ENCODE measurements at regions not wholly inside any gene's neighbourhood (a gene's known extent, or its start where the extent isn't known, plus 50 kb on each side); places are given as distances from the start of the nearest gene placed in this dataset.

- H3K36me3 ChIP-seq: no peaks in the 10 kb centered on the region
- DNase-seq: no peak
- no peaks in the 10 kb centered on the region for H3K4me1 ChIP-seq
- no peak for ATAC-seq
- TF ChIP-seq POLR2A (IDR thresholded peaks at IDR 0.05) (no peak), CTCF (IDR thresholded peaks at IDR 0.05) (no peak)
- intact Hi-C loops (cut with DNase I): no loop called here
- H3K27ac ChIP-seq: no peak overlapping the region
- H3K27me3 ChIP-seq: no peaks in the 10 kb centered on the region
- 67% methylated on average over 7 of the region's 7 CpGs for WGBS (ENCODE audit: insufficient coverage, low coverage, low lambda C conversion rate, missing lambda C conversion rate)
- H3K9me3 ChIP-seq: no peaks in the 10 kb centered on the region
- H3K4me3 ChIP-seq: no peak overlapping the region
Measured at GRCh38 chr10:106254071-106254470, 910.4 kb downstream of the SORCS1 start.

GRCh38 chr10:106252541-106252940 lies 912.0 kb downstream of the SORCS1 start:
- no peak for DNase-seq
- TF ChIP-seq CTCF (IDR thresholded peaks at IDR 0.05): no peak
- Histone ChIP-seq H3K36me3 (no peaks in the 10 kb centered on the region), H3K9me3 (no peaks in the 10 kb centered on the region), H3K4me1 (no peaks in the 10 kb centered on the region), H3K27me3 (no peaks in the 10 kb centered on the region), H3K27ac (no peak overlapping the region), H3K4me3 (no peak overlapping the region)
- intact Hi-C loops (cut with DNase I): no loop called here
- no peak for ATAC-seq

GRCh38 chr10:106251573-106251972 lies 912.9 kb downstream of the SORCS1 start:
- 75% methylated on average over 1 of the region's 1 CpG for WGBS (ENCODE audit: insufficient coverage, low coverage, low lambda C conversion rate, missing lambda C conversion rate)
- Histone ChIP-seq H3K27ac (no peak overlapping the region), H3K4me1 (no peaks in the 10 kb centered on the region), H3K27me3 (no peaks in the 10 kb centered on the region), H3K36me3 (no peaks in the 10 kb centered on the region), H3K4me3 (no peak overlapping the region), H3K9me3 (no peaks in the 10 kb centered on the region)
- TF ChIP-seq POLR2A (IDR thresholded peaks at IDR 0.05) (no peak), CTCF (IDR thresholded peaks at IDR 0.05) (no peak)
- DNase-seq (no peak), ATAC-seq (no peak)
- intact Hi-C loops (cut with DNase I): no loop called here

GRCh38 chr10:106242301-106242700 lies 922.2 kb downstream of the SORCS1 start:
- no peak for ATAC-seq
- H3K4me1 ChIP-seq: no peaks in the 10 kb centered on the region
- WGBS (ENCODE audit: insufficient coverage, low coverage, low lambda C conversion rate, missing lambda C conversion rate): 50% methylated on average over 6 of the region's 7 CpGs
- intact Hi-C loops (cut with DNase I): no loop called here
- H3K27ac ChIP-seq: no peak overlapping the region
- no peak for DNase-seq
- H3K4me3 ChIP-seq: no peak overlapping the region
- TF ChIP-seq CTCF (IDR thresholded peaks at IDR 0.05): no peak
- TF ChIP-seq POLR2A (IDR thresholded peaks at IDR 0.05): no peak
- H3K9me3 ChIP-seq: no peaks in the 10 kb centered on the region
- H3K36me3 ChIP-seq: no peaks in the 10 kb centered on the region
- H3K27me3 ChIP-seq: no peaks in the 10 kb centered on the region

GRCh38 chr10:106226828-106227227 lies 937.7 kb downstream of the SORCS1 start:
- Histone ChIP-seq H3K4me1 (no peaks in the 10 kb centered on the region), H3K36me3 (no peaks in the 10 kb centered on the region), H3K27ac (no peak overlapping the region), H3K27me3 (no peaks in the 10 kb centered on the region), H3K4me3 (no peak overlapping the region), H3K9me3 (no peaks in the 10 kb centered on the region)
- TF ChIP-seq POLR2A (IDR thresholded peaks at IDR 0.05) (no peak), CTCF (IDR thresholded peaks at IDR 0.05) (no peak)
- ATAC-seq (no peak), DNase-seq (no peak)
- 28% methylated on average over 2 of the region's 2 CpGs for WGBS (ENCODE audit: insufficient coverage, low coverage, low lambda C conversion rate, missing lambda C conversion rate)
- intact Hi-C loops (cut with DNase I): no loop called here

All from right lobe of liver (tissue), 6 donors.